DND-41 (cell line): ENCODE measurements at regions not wholly inside any gene's neighbourhood (a gene's known extent, or its start where the extent isn't known, plus 50 kb on each side); places are given as distances from the start of the nearest gene placed in this dataset.

Experiments
- CTCF ChIP-seq: IDR thresholded peaks from 2 replicates; pipeline ENCODE4 v1.5.1; 2012; ENCODE audit warnings: borderline replicate concordance, low read length, moderate library complexity, mild to moderate bottlenecking; ENCODE audit not compliant: poor library complexity, severe bottlenecking; ENCODE audit errors: extremely low read depth
- EZH2 ChIP-seq: IDR thresholded peaks from 3 replicates; pipeline ENCODE4 v1.6.1; 2012; ENCODE audit warnings: borderline replicate concordance, low read depth, mild to moderate bottlenecking, moderate library complexity, low read length, inconsistent platforms; ENCODE audit not compliant: severe bottlenecking

GRCh38 chr10:16182144-16182543 lies 254.7 kb upstream of the PTER start:
- no peak for TF ChIP-seq CTCF
- TF ChIP-seq EZH2 = no peak
